ENCODE measurements at regions not wholly inside any gene's neighbourhood (a gene's known extent, or its start where the extent isn't known, plus 50 kb on each side); places are given as distances from the start of the nearest gene placed in this dataset.

DNA sequence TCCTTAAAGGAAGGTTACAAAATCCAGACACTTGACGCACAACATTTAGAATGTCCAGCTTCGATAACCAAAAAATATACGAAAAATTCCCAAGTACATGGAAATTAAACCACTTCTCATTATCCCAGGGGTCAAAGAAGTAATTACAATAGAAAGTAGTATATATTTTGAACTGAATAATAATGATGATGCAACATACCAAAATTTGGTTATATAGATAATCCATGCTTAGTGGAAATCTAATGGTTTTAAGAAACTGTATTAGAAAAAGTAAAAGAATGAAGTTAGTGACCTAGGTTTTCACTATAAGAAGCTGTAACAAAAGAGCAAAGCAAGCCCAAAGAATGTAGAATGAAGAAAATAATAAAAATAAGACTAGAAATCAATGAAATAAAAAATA, 204.0 kb upstream of the PUM3 start:
- no peak for DNase-seq

DNA sequence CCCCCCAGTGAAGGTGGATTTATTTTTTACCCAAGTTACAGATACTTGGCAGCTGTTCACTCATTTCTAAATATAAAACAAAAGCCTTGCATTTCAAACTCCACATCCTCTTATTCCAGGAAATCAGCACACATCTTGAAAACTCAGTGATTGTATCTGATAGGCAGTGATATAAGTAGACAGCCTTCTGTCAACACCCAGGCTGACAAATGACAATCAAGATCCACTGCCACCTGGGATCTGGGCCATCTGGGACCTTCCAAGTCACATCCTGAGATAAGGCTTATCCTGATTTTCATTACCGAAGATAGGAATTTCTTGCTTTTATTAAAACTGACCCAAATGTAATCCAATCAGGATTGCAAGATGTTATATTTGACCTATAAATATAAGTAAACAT, 201.3 kb upstream of the PUM3 start:
- DNase-seq, result no peak

DNA sequence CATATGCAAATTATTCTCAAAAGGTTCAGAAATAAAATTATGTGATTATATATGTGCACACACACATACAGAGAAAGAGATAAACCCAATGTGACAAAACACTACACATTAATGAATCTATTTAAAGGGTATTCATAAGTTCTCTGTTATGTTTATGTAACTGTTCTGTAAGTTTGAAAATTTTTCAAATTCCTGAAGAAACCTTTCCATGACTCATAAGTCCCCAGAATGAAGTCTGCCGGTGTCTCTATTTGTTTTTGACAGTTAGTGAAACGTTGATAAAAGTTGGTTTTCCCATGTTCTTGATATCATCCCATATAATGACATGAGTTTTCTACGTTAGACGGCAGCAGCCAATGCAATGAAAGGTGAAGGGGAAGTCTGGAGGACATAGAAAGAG, 199.5 kb upstream of the PUM3 start:
- DNase-seq, result no peak

DNA sequence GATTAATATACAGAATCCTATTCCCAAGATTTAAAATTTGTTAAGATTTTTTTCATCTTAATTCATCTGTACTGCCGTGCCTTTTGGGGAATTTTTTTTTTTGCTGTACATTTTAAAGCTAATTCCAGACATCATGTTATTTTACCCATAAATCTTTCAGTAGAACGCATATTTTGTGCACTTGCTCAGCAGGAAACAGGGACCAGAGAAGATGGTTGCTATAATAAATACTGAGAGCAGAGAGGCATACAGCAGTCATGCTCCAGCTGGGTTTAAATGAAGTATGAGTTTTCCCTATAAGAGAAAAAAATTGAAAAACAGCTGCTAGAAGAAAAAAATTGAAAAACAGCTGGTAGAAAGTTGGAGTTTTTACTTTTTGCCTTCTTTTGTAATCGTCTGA, 196.9 kb upstream of the PUM3 start:
- DNase-seq, result no peak

DNA sequence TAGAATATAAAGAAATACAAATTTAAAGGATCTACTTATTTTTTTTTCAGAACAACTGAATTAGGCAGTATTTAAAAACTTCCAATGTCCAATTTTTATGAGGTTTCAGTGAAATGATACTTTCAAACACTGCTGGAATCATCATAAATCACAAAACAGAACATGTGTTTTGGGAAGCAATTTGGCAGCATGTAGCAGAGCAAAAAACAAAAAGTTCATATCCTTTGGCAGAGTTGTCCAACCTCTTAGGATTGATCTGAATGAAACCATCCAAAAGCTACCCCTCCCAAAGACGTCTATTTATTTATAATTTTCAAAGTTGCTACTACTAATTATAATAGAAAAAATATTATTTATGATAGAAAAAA, 192.4 kb upstream of the PUM3 start:
- no peak for DNase-seq

DNA sequence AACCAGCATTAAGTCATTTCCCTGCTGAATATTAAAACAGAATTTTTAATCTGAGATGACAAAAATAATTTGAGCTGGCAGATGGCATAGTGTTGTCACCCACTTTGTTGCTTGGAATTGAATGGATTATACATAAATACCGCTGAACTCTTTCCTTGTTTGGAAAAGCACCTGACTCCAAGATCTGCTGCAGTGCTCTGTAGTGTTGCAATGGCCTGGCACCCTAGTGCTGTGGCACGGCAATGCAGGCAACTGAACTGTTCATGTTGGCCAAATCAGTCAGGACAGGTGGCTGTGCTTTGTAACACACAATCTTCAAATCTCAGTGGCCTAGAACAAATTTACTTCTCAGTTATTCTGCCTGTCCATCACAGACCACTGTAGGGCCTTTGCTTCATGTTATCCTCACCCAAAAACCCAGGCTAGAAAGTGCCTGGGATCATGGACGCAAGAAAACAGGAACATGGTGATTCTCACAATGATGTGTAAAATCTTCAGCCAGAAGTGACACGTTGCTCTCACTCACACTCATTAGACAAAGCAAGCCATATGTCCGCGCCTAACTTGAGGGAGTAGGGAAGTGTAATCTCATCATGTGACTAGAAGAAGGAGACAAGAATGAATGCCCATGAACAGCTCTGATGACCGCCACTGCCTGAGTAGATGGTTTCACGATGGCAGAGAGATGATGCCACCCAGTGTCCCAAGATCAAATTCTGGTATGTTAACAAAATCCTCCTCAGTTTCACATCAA, 191.9 kb upstream of the PUM3 start:
- no peak for DNase-seq

DNA sequence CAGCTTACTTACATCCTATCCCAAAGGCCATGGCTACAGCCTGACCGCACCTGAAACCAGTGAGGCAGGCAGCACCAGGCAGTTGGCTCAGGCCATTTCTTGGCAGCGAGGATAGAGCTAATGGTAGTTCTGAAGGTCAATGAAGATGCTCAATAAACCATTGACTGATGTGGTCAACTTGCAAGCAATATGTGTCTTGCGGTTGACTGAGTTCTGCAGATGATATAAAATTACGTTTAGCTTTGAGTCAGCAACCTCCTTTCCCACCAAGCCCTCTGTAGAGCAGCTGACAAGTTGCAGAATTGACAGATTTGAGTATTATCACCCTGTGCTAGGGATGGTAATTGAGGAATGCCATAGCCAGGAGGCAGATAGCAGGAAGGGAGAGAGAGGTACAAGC, 189.0 kb upstream of the PUM3 start:
- no peak for DNase-seq

DNA sequence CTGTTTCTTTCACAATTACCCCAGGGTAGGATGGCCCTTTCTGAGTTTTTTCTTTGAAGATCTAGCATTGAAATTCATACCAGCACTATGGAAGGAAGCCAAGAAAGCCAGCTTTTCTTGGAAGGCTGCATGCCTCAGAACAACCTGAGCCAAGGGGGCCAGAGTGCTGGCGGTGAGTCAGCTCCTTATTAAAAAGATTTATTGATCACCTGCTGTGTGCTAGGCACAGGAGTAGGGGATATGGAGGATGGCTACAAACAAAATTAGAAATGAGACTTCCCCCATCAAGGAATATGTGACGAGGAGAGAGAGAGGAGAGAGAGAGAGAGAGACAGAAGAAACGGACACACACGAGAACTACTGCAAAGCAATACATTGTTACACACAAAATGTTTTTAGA, 184.6 kb upstream of the PUM3 start:
- peak; percentile 15 for DNase-seq

DNA sequence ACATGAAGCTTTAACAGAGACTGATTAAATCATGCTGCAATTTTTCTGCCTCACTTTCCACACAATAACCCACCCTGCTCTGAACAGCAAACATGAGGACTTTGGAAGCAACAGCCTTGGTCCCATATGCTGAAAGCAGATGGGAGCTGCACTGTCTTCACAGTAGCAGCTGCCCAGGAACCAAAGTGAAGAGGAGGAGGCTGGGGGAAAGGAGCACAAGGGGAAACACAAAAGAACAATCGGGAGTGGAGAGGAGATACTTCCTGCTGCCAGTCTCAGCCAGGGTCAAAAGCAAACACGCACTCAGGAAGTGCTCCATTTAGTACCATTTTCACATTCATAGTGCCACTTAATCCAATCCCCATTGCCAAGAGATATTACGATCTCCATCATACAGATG, 183.3 kb upstream of the PUM3 start:
- no peak for DNase-seq

DNA sequence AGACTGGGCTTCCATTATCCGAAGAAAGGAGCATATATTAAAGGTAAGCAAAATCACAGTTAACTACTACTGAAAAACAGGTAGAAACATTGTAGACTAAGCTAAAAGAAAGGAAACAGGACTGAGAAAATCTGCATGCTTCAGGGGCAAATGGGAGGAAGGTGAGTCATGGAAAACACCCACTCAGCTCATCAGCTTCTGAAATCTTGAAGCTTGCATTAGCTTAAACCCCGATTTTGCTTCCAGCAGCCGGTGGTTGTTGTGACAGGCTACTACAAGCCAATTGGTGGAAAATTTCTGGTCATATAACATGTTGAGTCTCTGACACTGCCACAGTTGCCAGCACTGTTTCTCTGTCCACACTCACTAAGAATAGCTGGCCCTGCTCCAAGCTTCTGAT, 179.6 kb upstream of the PUM3 start:
- DNase-seq, result no peak

DNA sequence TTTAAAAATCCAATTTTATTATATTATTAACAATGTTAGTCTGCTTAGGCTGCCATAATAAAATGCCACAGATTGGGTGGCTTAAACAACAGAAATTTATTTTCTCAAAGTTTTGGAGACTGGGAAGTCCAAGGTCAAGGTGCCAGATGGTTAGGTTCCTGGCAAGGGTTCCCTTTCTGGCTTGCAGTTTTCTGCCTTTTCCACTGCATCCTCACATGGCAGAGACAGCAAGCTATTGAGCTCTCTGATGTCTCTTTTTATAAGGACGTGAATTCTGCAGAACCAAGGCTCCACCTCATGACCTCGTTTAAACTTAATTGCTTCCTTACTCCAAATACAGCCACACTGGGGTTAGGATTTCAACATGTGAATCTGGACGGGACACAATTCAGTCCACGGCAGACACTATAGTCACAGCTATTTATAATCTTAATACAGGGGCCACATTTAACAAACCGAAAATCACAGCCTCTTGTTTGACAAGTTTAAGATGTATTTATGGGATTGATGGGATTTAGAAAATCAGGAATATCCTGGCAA, 174.9 kb upstream of the PUM3 start:
- DNase-seq, result no peak

DNA sequence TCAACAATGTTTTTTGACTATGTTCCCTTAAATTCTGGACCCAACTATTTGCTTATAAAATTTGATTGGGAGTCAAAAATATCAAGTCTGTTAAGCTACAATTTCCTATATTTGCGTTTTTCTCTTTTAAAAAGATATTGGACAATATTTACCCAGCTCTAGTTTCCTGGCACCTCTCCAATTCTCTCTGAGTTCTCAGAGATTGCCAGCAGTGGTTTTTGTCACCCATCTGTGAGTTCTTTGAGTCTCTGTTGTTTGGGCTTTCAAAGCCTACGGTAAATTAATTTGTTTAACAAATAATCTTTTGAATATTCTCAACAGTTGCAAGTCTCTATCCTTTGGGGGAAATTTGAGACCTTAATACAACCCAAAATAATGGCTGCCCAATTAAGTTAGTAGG, 174.2 kb upstream of the PUM3 start:
- no peak for DNase-seq

DNA sequence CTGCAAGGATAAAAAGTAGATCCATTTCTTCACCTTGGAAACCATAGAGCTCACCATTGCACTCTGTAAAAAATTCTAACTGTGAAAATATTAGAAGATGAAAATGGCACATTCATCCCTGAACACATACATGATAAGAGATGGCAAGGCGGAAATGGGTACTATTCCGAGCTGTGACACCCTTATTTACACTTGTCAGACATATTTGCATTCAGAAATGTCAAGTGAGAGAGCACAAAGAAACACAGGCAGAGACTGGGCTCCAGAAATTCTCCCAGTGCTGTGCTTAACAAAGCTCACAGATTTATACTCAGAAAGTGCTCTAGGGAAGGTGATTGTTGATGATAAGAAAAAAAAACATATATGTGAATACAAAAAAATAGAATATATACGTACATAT, 170.3 kb upstream of the PUM3 start:
- DNase-seq, result no peak

DNA sequence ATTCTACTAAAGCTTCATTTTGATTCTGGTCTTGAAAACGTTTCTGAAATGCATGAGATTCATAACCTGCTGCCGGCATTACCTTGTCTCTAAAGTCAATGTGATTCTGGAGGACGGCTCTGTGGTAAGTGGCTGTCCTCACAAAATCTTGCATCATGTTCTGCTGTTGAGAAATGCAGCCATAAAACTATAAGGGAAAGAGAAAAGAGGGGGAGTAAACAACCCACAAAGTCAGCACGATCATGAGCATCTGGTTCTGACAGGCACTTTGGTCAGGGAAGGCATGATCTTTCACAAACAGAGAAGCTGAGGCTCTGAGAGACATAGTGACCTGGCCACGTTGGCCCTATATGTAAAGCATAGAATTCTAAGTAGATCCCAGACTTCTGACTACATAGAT, 168.9 kb upstream of the PUM3 start:
- DNase-seq, result no peak

DNA sequence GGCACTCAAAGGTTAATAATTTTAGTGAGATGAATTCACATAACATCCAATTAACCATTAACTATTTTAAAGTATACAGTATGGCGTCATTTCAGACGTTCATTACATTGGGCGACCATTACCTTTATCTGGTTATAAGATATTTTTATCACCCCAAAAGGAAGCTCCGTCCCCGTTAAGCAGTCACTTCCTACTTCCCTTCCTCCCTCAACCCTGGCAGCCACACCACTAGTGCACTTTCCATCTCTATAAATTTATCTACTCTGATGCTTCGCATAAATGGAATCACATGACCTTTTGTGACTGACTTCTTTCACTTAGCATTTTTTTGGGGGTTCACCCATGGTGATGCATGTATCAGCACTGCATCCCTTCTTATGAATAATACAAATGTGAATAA, 168.3 kb upstream of the PUM3 start:
- DNase-seq, result no peak

DNA sequence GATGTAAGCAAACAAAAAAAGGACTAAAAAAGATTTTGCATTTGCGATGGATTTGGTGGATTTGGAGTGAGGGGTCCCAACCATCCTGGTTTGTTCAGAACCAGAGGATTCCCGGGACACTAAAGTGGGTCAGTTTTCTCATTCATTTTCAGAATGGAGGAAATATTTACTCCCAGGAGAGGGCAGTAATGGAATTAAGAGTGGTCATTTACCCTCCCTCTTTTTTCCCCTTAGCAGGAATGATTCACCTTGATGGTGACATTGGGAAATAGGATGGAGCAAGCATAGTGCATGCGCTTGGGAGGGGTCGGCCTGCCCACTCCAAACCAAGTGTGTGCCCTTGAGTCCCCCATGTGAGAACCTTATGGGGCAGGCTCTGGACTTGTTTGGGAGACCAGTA, 164.2 kb upstream of the PUM3 start:
- no peak for DNase-seq

DNA sequence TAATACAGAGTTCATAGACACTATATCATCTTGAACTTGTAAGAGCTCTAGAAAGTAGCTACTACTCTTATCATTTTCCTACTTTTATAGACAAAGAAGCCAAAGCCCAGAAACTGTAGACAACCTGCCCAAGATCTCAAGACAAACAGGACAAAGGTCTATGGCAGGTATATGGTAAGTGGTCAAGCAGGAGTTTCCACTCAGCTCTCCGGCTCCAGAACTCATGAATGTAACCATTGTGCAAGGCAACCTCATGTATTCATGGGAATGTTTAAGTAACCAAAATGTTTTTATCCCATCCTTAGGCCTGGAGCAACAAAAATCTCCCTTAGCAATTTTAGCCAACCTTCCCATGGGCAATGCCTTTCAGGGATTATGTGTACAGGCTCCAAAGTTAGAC, 163.4 kb upstream of the PUM3 start:
- DNase-seq, result no peak

DNA sequence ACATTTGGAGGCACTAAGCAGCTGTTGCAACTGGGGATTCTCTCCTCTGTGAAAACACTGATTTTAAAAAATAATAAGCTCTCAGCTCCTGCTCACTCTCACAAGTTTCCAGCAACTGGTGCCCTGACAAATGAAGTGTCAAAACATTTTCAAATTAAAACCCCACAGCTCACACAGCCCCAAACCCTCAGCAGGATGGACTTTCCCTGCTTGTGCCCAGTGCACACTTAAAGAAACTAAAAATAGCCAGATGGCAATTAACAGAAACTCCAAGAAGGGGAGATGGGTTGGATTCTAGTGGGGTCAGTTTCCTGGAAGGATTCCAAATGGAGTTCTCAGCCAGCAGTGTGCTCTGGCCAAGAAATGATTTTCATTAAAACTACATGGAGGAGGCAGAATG, 163.0 kb upstream of the PUM3 start:
- no peak for DNase-seq

DNA sequence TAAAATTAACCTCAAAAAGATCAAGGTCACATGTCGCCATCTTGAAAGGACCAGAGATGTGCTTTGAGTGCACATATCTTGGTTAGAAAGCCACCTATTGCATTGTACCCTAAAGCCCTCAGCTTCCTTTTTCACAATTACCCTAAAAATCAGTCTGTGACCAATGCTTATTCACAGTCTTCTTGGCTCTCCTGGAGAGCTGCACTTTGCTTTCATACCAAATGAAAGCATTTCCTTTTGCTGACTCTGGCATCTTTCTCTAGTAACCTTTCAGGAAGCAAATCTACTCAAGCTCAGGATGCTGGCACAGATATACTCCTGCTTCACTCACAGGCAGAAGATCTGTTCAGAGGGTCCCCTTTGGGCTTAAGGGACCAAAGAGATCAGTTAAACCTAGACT, 160.7 kb upstream of the PUM3 start:
- DNase-seq, result no peak

DNA sequence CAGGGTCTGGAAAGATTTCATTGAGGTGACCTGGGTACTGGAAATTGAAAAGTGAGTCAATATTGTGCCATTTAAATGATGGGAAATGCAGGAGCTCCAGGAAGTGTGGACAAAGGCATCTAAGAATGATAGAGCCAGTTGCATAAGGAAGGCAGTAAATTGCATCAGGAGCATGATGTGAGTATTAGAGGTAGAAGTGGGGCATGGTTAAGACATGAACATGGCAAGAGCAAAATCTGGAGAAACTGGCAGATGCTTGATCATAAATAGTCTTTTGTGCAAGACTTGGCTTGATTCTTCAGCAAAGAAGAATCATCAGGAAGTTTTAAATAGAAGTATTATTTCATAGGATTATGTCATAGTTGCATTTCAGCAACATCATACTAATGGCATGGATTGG, 157.4 kb upstream of the PUM3 start:
- no peak for DNase-seq

DNA sequence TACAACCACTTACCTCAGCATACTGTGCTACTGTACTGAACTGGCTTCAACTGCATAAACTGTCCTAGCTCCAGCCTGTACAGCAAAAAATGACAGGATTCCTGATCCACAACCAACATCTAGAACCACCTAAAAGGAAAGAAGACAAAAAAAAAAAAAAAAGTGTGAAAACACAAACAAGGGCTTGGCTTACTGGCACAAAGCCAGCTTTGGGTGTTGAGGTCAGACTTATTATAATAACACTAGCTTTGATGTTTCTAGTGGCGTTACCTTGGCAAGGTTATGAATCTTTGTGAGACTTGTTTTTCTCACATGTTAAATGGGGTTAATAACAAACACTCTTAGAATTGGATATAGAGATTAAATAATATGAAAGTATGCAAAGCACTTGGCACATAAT, 148.5 kb upstream of the PUM3 start:
- DNase-seq, result no peak

DNA sequence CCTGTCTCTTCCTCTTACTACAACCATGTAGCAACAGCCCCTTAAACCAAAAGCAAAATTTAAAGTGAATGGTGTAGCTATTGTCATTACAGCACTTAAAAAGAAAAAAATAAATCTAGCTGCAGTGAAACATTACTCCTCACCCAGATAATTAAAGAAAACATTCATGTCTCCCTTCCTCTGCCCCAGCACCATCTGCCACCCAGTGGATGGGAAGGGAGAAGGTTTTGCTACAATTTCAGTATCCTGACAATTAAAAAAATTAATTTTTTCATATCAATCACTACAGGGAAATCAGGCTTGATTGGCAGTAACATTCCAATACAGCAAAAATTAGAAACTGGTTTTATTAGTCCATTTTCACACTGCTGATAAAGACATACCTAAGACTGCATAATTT, 147.4 kb upstream of the PUM3 start:
- DNase-seq, result no peak

DNA sequence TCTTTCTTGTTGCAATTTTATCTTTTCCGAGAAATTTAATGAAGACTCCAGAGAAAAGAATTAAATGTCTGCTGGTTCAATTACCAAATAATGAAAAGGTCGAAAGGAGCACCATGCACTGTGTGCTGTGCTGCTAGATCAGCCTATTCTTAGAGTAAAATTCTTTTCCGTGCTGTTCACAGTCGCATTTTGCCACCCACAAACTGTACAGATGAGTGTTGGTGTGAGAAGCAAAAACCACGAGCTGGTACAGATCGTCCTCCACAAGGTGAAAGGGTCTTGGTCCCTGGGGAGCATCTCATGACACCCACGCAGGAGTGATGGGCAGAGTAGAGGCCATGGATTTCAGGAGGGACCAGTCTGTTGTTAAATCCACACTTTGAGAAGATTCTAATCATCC, 143.8 kb upstream of the PUM3 start:
- DNase-seq, result no peak

DNA sequence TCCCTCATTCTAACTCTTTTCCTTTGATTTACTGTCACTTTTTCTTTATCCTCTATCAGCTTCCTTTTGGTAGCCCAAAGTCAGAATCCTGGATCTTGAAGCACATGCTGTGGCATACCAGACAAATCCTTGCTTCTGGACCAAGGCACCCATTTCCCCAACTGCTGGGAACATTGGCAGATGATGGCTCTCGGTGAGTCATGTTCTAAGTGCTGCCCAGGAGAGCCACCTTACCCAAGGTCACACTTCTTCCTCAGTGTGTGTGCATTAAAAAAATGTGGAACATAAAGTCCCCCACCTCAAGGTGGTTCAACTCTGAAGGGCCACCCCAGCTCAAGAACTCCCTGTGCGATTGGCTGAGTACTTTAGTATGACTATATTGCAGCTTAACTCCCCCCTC, 141.4 kb upstream of the PUM3 start:
- DNase-seq, result no peak

DNA sequence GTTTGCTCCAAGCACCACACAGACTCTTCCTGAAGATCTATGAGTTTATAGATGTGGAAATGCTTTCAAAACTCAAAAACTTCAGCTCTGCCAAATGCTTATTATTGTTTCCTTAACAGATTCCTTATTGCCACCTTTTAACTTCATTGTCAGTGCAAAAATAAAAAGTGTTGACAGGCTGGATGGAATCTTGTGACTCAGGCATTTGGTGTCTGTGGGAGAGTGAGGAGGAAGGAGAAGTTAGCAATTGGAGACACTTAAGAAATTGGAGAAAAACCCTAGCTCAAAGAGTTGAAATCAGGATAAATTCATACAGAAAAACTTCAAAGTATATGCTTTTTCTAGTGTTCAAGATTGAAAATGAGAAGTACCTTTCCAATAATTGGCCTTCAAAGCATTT, 140.6 kb upstream of the PUM3 start:
- no peak for DNase-seq
